ENCODE measurements at regions not wholly inside any gene's neighbourhood (a gene's known extent, or its start where the extent isn't known, plus 50 kb on each side); places are given as distances from the start of the nearest gene placed in this dataset.

DNA sequence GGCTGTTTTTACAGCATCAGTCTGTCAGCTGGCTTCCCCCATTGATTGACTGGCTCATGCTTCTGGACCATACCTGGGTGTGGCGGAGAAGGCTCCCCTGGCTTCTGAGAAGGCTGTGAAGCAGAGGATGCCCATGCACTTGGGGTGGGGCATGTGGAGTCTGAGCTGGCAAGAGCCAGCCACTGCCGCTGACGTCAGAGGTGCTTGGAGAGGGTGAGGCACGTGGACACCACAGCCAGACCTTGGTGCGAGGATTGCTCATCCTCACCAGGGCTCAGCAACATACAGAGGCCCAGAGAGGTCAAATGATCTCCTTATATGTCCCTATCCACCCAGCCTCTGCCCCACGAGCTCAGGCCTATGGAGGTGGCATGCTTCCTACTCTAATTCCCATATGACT, 211.2 kb upstream of the PMEPA1 start:
- DNase-seq (ENCODE audit: low read depth in 2 of 2), result no peak

DNA sequence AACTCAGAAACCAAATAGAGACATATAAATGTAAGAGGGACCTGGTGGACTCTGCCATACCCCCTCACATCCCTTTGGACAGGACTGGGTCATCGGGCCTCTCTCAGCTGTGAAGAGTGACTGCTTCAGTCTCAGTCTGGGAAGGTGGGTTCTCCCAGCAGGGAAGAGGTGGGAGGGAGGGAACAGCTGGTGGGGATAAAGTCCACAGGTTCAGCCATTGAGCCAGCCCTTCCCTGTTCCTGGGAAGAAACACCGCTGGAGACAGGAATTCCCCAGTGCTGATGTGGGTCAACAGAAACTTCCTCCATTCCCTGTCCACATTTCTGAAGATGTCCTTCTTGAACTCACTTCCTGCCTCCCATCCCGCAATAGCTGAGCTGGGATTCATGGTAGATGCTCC, 209.2 kb upstream of the PMEPA1 start:
- DNase-seq (ENCODE audit: low read depth in 2 of 2), result no peak

DNA sequence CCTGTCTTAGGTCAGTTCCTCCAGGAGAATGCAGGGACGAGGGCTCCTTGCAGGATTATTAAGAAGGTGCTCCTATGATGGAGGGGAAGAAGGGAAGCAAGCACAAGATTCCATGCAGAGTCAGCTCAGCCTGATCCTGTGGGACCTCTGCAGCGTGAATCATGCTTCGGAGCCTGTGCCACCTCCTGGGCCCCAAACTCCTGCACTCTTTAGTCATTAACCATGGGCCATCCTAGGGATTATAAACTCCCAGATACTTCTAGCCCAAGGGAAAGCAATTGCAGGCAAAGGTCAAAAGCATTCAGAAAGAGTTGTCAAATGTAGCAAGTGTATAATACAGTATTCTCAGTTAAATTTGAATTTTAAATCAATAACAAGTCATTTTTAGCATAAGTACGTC, 208.7 kb upstream of the PMEPA1 start:
- DNase-seq (ENCODE audit: low read depth in 2 of 2), result no peak

DNA sequence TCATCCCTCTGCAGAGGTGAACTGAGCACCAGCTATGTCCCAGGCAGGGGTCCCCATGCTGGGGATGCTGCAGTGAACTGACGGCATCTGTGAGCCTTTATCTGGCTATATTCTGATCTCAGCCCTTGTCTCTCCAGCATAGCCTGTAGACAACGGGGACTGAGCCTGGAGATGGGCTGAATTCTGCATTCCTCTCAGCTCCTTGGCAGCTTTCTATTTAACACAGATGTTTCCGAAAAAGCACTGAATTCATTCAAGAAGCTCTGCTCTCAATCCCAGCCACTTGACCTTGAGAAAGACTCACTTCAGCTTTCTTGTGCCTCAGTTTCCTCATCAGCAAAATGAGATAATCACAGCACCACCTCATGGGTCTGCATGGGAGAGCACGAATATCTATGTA, 204.4 kb upstream of the PMEPA1 start:
- no peak for DNase-seq (ENCODE audit: low read depth in 2 of 2)

DNA sequence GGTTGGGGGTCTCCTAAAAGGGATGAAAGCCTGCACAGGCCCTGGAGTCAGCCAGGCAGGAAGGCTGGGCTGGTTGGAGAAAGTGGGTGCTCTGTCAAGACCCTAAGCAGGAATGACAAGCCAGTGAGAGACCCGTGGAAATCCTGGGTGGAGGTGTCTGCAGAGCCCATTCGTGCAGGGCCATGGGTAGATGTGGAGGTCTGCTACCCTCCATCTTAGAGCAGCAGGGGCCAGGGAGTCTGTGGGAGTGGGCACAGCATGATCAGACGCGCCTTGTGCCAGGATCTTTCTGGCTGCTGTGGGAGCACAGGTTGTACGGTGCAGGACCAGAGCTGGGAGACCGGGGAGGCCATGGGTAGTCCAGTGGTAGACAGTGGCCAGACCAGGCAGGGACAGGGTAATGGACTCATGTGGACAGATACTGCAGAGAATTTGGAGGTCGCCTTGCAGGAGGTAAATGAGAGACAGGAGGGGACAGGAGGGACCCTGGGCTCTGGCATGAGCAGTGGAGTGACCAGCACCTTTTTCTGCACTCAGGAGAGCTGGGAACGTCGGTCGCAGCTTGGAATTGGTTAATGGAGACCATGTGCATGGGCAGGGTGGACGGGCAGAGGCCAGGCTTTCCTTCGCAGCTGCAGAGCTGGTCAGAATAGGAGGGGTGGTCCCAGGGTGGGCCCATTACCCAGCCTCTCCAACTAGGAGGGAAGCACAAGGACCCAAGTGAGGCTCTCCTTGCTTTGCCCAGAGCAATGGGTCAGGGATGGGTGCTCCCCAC, 203.5 kb upstream of the PMEPA1 start:
- DNase-seq (ENCODE audit: low read depth in 2 of 2), result no peak

DNA sequence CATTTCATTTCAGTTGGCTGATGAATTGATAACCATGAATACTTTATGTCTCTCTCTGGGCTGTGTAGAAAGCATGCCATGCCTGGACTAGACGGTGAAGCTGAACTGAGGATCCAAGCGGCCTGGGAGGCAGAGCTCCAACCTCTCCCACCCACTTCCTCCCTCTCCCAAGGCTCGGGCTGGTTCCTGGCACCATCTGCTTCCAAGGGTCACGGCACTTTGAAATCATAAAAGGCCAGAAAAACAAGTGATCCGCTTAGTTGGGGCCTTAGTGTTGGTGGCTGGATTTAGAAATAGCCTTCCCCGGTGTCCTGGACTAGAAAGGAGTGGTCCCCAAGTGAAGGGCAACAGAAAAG, 202.4 kb upstream of the PMEPA1 start:
- no peak for DNase-seq (ENCODE audit: low read depth in 2 of 2)

DNA sequence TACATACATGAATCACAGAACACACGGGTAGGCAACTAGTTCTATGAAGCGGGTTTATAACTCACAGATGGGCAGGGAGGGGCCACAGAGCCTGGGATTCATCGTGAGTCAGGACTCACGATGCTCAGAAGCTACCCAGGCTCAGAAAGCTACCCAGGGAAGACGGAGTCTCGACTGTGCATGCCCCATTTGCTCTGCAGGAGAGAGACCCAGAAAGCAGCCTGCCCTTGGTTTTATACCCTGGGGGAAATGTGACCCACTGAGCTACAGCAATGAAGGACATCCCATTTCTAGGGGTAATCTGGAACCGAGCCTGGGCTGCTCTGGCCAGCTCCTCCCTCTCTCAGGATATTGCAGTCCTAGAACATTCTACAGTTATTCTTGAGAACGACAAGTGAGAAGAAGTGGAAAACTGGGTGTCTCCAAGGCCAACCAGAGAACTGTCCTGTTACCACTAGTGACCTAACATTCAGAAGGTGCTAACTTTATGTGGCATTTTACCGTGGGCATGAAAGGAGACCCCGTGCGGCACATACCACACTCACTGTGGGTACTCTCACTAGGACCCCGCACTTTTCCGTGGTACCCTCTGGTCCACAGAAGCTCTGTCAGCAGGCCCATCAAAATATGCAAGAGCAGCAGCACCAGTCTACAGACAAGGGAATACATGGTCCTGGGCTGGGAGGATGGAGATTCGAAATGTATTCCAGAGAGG, 201.9 kb upstream of the PMEPA1 start:
- no peak for DNase-seq (ENCODE audit: low read depth in 2 of 2)

DNA sequence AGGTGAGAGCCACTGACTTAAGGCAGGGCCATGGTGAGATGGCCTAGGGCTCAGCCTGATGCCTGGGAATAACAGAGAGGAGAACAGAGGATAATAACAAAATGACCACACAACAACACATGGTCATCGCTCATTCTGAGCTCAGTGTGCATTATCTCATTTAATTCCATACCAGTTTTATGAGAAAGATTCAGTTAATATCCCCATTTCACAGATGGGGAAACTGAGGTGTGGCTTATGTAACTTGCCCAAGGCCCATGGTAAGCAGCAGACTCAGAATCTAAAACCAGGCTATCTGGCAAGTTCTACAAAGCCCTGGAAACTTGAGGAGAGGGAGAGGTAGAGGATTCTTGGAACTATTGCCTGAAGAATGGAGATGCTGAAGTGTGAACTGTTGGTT, 200.9 kb upstream of the PMEPA1 start:
- DNase-seq (ENCODE audit: low read depth in 2 of 2), result no peak

DNA sequence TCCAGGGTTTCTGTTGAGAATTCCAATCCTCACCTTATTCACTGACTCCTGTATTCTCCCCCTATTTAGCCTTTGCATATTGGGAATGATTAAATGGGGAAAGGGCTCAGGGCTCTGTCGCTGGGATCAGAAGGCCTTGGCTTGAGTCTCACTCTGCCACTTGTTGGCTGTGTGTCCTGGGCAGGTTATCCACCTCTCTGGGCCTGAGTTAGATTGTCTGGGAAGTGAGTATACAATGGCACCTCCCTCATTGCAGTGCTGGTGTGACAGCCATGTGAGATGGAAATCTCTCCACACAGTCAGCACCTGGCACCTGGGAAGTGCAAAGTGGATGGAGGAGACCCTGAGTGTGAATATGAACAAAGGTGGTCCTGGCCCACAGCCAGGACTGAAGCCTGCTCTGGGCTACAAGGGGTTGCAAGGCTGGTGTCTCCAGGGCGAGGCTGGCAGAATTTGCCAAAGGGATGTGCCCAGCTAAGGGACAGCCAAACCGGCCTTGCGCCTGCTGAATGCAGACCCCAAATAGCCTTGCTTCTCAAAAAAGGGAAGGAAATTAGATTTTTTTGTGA, 200.0 kb upstream of the PMEPA1 start:
- DNase-seq (ENCODE audit: low read depth in 2 of 2), result no peak

DNA sequence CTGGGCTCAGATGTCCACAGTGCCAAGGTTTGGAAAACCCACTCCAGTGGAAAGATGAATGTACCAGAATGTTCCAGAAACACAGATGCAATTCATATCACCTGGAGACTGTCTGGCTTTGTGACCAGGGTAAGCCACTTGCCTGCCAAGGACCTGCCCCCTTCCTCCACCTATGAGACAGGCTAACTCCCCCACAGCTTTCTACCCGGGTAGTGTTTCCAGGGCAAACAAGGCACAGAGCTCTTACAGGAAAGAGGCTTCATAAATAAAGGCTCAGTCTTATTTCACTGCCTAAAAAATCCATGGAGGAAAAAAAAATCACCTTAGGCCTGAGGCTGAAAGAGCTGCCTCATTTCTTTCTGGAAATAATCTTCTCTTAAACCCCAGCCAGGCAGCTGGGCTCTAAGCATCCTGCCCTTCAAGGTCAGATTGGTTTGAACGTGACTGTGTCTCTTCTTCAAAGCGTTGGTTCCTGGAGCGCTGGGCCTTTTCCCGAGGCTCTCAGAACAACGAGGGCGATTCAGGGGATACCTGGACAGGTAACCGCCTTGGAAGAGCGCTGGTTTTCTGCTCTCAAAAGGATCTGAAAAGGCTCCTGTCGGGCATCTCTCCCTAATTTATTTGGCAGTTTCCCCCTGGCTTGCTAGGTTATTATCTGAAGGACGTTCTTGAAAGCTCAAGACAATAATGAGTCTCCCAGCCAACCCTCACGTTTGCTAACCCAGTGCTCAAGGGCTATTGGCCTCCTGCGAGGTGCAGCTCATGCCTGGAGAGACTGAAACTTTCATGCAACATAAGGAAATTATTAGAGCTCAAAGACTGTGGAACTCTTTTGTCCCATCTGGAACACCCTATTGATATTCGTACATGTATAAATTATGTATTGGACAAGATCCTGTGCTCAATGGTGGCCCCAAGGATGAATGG, 199.2 kb upstream of the PMEPA1 start:
- DNase-seq (ENCODE audit: low read depth in 2 of 2), result no peak

DNA sequence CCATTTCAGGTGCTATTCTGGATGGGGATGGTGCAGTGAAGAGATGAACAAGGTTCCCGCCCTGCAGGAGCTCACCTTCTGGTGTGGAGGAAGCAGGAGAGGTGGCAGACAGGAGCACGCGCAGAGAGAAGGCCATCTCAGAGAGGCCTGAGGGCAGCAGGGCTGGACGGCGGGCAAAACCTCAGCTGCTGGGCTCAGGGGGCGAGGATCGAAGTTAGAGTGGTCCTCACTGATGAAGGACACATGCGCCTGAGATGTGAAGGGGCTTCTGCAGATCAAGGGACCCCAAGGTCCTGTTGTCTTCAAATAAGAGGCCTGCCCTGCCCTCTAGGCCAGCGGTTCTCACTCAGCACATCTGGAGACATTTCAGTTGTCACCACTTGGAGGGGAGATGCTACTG, 198.4 kb upstream of the PMEPA1 start:
- no peak for DNase-seq (ENCODE audit: low read depth in 2 of 2)

DNA sequence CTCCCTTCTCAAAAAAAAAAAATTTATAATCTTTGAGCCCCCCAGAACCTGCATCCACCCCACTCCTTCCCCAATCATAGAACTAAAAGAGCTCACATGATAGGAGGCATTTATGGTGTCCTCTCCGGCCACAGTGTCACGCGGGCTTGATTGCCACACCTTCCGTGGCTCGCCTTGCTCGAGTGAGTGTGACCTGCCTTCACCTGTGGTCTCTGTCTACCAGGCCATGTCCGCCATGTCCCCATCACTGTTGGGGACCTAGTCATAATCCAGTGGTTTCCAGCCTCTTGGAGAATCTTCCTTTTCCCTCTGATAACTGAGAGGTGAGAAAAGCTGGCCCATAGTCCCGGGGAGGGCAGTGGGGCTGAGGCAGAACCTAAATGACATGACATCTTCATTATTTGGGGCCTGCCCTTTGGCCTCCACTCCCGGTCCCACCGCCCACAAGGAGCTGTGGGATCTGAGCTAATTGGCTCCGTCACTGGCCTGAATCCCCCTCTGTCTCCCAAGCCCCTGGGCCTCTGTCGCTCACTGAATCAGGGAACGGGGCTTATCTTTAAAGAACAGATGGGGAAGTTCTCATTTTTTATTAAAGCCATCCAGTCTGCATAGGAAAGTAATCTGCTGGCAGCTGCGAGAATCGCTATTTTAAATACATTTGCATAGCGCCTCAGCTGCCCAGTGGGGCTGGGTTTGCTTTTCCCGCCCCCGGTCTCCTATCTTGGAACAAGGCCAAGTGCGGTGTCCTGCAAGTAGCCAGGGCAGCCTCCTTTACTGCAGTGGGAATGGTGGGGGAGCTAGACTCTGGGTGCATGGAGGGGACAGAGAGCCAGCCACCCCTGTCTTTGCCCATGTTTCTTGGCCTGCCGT, 197.6 kb upstream of the PMEPA1 start:
- DNase-seq (ENCODE audit: low read depth in 2 of 2), result no peak

DNA sequence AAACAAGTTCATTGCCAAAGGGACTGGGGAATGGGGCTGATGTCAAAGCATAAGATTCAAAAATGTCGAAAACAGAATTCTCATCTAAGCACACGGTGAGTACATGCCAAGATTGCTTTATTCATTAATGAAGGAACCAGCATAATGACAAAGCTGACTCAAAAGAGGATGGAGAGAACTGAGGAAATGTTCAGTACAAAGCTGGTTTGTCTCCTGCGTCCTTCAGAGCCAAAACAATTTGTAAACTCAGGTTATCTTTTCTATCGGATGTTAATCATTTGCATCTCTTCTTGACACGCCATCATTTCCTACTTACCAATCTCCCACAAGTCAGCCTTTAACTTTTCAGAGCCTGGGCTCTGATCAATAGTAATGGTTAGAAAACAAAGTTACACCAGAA, 195.6 kb upstream of the PMEPA1 start:
- DNase-seq (ENCODE audit: low read depth in 2 of 2), result no peak

DNA sequence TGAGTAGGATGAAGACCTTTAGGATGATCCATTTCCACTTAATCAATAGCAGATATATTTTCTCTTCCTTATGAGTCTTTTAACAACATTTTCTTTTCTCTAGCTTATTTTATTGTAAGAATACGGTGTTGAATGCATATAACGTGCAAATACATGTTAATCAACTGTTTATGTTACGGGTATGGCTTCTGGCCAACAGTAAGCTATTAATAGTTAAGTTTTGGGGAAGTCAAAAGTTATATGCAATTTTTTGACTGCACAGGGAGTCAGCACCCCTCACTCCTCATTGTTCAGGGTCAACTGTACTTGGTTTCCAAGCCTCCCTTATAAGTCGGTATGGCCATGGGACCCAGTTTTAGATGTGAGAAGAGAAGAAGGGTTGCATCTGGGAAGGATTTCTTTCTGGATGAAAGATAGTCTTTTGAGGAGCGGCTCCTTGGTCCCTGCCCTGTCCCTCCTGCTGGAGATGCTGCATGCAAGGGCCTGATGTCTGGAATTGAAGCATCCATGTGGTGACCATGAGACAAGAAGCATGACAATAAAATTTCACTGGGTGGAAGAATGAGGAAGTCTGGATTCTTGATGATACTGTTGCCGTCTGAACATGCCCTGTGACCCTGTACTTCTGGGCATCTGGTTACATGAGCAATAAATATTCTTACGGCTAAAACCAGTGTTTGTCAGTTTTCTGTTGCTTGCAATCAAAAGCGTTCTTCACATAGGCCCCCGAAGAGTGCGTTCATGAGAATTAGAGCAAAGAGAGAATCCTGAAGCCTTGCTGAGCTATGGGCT, 194.7 kb upstream of the PMEPA1 start:
- DNase-seq (ENCODE audit: low read depth in 2 of 2), result no peak

DNA sequence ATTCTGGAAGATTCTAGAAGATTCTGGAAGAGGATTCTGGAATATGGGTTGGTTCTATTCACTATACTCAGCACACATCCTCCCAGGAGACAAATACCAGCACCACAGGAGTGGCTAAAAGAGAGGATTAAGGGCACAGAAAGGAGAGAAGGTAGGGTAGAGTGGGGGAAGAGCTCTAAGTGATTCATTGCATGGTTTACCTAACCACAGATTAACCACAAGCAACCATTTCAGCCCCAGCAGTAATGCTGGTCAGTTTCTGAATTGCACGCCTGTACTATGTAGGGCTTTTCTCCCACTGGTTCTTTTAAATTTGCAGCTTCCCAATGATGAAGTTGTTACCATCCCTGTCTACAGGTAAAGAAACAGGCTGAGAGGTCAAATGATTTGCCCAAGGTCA, 192.7 kb upstream of the PMEPA1 start:
- no peak for DNase-seq (ENCODE audit: low read depth in 2 of 2)

DNA sequence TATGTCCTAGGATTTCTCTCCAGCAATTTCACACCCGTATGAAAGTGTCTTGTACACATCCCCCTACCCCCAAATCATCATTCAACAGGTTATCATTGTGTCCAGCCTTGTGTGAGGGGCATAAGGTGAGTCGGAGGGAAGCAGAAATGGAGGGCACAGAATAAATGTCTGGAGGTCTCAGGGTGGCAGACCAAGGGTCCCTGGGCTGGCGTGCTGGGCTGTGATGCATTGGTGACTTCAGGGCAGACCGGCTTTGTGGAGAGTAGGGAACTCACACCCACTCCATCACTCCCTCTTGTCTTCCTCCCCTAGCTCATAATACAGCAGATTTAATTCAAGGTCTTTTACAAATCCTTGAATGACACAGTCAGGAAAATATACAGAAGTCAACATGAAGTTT, 191.7 kb upstream of the PMEPA1 start:
- no peak for DNase-seq (ENCODE audit: low read depth in 2 of 2)

DNA sequence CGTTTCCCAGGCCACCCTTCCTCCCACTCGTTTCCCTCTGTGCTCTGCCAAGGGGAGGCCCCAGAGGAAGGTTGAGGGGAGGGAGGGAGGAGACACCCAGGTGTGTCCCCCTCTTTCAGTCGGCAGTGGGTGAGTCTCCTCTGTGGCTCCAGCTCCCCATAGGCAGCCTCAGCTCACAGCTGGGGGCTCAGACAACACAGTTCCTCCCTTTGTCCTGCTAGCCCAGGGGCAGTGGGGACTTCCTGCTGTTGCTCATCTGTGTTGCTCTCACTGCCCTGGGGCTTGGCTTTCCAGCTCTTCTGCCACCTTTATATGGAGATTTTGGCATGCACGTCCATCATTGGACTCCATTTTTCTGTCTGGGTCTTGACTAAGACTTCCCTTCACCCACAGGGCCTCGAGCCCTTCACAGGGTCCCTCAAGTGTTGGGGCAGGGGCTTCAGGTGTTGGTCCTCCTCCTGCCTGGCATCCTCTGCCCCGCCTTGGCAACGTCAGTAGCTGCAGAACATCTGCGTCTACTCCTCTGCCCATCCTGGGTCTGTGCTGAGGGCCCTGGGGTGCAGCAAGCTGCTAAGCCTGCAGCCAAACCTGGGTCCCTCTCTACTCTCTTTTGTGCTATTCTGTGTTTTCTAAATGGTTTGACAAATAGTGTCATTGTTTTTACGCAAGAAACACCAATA, 190.6 kb upstream of the PMEPA1 start:
- no peak for DNase-seq (ENCODE audit: low read depth in 2 of 2)

DNA sequence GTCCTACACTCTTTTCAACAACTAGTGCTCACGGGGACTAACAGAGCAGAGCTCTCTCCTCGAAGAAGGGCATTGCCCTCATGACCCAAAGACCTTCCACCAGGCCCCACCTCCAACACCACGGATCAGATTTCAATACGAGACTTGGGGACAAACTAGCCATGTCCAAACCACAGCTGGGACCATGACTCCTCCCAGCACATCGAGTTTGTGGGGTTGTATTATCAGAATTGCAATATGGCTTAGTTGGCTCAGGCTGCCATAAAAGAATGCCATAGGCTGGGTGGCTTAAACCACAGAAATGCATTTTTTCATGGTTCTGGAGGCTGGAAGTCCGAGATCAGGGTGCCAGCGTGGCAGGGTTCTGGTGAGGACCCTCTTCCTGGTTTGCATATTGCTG, 189.7 kb upstream of the PMEPA1 start:
- no peak for DNase-seq (ENCODE audit: low read depth in 2 of 2)

DNA sequence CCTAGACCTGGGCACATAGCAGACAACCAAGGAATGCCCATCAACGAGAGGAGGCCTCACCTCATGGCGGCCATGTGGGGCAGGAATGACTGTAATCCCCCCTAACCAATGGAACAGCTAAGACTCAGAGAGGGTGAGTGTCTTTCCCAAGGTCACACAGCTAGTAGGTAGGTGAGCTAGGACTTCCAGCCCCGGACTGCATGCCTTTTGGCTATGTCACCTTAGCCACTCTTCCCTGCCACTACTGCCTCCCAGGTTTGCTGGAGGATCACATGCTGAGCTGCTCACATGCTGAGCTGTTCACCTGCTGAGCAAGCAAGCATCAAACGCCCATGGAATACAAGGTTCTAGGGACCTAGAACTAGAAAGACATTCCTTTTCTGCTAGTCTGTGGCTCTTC, 188.5 kb upstream of the PMEPA1 start:
- no peak for DNase-seq (ENCODE audit: low read depth in 2 of 2)

DNA sequence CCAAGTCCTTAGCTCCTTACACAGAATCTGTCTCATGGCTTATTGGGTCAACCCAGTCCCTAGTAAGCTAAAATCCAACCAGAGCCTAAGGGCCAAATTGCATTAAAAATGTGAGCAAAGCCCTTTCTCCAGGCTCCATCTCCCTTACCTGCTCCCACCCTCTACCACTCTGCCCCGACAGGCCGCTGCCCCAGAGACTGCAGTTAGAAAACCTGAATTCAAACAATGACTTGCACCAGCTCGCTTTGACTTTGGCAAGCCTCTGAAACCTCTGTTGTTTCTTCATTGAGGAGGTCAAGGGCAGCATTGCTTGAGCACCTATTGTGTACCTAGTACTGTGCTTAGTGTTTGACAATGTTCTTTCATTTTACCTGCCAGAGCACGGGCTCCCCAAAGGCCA, 188.1 kb upstream of the PMEPA1 start:
- DNase-seq (ENCODE audit: low read depth in 2 of 2), result no peak

All from stimulated activated CD4-positive, alpha-beta T cell treated with anti-CD3 and anti-CD28 coated beads, Interleukin-12 subunit alpha, Interleukin-12 subunit beta, amount 100 ng/mL, for 24 hours (primary cell).